ENCODE measurements at regions not wholly inside any gene's neighbourhood (a gene's known extent, or its start where the extent isn't known, plus 50 kb on each side); places are given as distances from the start of the nearest gene placed in this dataset.

DNA sequence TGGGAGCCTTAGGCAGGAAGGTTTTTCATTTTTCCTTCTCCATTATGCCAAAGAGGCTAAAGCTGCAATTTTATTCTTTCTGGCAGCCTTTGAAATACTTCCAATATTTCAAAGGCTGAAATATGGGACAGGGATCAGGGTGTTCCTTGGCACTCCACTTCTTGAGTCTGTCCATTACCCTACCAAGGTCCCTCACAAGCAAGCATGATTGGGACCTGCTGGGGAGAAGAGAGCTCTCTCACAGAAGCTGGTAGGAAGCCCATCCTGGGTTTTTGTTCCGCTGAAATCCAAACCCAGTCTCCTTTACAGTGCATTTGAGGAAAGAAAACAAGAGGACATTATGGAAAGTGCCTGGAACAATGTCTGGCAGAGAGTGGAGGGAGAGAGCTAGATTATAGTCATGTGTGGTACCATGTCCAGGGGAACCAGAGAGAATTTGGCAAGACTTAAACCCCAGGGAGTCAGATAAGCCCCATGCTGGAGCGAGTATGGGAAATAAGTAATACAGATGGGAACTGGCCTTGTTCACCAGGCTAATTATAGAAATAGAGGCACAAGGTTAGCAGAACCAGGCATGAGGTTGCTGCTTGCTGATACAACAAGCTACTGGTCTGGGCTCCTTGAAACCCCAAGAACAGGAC is 104.7 kb downstream of the LSM5 start:
- TF ChIP-seq, protein P1, sequence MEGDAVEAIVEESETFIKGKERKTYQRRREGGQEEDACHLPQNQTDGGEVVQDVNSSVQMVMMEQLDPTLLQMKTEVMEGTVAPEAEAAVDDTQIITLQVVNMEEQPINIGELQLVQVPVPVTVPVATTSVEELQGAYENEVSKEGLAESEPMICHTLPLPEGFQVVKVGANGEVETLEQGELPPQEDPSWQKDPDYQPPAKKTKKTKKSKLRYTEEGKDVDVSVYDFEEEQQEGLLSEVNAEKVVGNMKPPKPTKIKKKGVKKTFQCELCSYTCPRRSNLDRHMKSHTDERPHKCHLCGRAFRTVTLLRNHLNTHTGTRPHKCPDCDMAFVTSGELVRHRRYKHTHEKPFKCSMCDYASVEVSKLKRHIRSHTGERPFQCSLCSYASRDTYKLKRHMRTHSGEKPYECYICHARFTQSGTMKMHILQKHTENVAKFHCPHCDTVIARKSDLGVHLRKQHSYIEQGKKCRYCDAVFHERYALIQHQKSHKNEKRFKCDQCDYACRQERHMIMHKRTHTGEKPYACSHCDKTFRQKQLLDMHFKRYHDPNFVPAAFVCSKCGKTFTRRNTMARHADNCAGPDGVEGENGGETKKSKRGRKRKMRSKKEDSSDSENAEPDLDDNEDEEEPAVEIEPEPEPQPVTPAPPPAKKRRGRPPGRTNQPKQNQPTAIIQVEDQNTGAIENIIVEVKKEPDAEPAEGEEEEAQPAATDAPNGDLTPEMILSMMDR (IDR thresholded peaks at IDR 0.05) = no peak
- no peak for TF ChIP-seq ZFX (IDR thresholded peaks at IDR 0.05; ENCODE audit: borderline replicate concordance)

Data from 22Rv1 (cell line).